Body of pancreas (tissue), 4 donors: ENCODE measurements at regions not wholly inside any gene's neighbourhood (a gene's known extent, or its start where the extent isn't known, plus 50 kb on each side); places are given as distances from the start of the nearest gene placed in this dataset.

ENCODE experiments used
- ATAC-seq: fragments of 150-250 bp; one replicate; pipeline ENCODE4 v1.9.1; 2016
- DNase-seq, 4 donors: peaks; one replicate each; pipeline ENCODE4 v3.0.0-alpha.2; 2019
- H3K27ac ChIP-seq, 4 donors: fragments of 200-600 bp; sonication (generic); 1 replicate in 3 of 4; 2 replicates in 1 of 4; pipeline versions ENCODE4 v1.5.1 to v1.6.1; 2016 to 2019; ENCODE audit warnings: mild to moderate bottlenecking in 1 of 4, mixed read lengths in 1 of 4, moderate library complexity in 1 of 4
- H3K27me3 ChIP-seq, 2 donors: fragments of 200-600 bp; sonication (generic); one replicate each; pipeline ENCODE4 v1.6.0; 2016; ENCODE audit warnings: mild to moderate bottlenecking in 1 of 2
- H3K36me3 ChIP-seq, 2 donors: fragments of 200-600 bp; sonication (generic); replicated peaks in 1 of 2; 2 replicates each; pipeline ENCODE4 v1.5.1; 2016; ENCODE audit warnings: low read depth in 2 of 2; ENCODE audit not compliant: insufficient read depth in 1 of 2
- H3K4me1 ChIP-seq: fragments of 200-600 bp; sonication (generic); one replicate; pipeline ENCODE4 v1.6.0; 2016
- H3K4me3 ChIP-seq, 2 donors: fragments of 200-600 bp; sonication (generic); 1 replicate in 1 of 2; 2 replicates in 1 of 2; pipeline ENCODE4 v1.5.1; 2016 to 2019
- H3K9me3 ChIP-seq, 3 donors: fragments of 200-600 bp; sonication (generic); 1 replicate in 2 of 3; 2 replicates in 1 of 3; pipeline ENCODE4 v1.5.1; 2016
- CTCF ChIP-seq, 7 experiments: fragments of 450-650 bp in 4 of 7; fragments of 200-600 bp in 3 of 7; sonication (generic) in 3 of 7; IDR thresholded peaks; one replicate each; pipeline ENCODE4 v1.5.1; 2016 to 2019; ENCODE audit warnings: antibody characterized with exemption in 7 of 7
- POLR2A ChIP-seq, 3 donors: fragments of 450-650 bp; IDR thresholded peaks; one replicate each; pipeline ENCODE4 v1.6.1; 2016; ENCODE audit warnings: antibody characterized with exemption in 3 of 3, mild to moderate bottlenecking in 2 of 3
- WGBS, 2 donors: methylation state at CpG; one replicate each; pipeline ENCODE4 v1.1.5; 2017; 5-methylcytosine and 5-hydroxymethylcytosine counted together
- intact Hi-C: fragments of 100-400 bp; cut with DNase I; formaldehyde crosslinking; loops from one replicate; pipeline ENCODE4 v1.15.1; 2023

GRCh38 chr5:152072091-152072490 is 147.4 kb upstream of the GLRA1 start:
- DNase-seq (no peak), ATAC-seq (no peak)
- Histone ChIP-seq H3K4me3 (no peak overlapping the region), H3K9me3 (no peaks in the 10 kb centered on the region), H3K27ac (no peak overlapping the region), H3K36me3 (no peaks in the 10 kb centered on the region), H3K4me1 (no peaks in the 10 kb centered on the region), H3K27me3 (no peaks in the 10 kb centered on the region)
- intact Hi-C loops = no loop called here
- no peak for TF ChIP-seq POLR2A (IDR thresholded peaks at IDR 0.05)
- TF ChIP-seq CTCF (IDR thresholded peaks at IDR 0.05) = no peak
- WGBS, 2 donors = 13 to 38% methylated on average over 2 of the region's 2 CpGs

DNA sequence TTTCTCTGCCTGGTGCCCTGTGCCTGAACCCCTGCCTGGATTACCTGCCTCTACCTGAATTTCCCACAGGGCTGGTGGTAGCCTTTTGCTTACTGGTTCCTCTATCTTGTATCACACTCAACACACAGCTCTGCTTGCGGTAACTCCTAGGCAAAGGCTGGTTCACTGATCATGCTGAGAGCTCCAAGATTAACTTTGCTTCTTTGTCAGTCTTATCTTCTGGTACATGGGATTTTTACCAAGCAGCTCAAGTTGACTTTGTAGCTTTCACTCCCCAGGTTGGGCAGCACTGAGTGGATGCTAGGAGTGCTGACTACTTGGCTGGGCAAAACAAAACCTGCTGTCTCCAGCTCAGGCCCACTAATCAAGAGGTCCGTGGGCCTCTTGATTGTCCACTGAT is 145.9 kb upstream of the GLRA1 start:
- no peaks in the 10 kb centered on the region for H3K4me1 ChIP-seq
- DNase-seq (no peak), ATAC-seq (no peak)
- H3K36me3 ChIP-seq = no peaks in the 10 kb centered on the region
- H3K4me3 ChIP-seq = no peak overlapping the region
- TF ChIP-seq POLR2A (IDR thresholded peaks at IDR 0.05) (no peak), CTCF (IDR thresholded peaks at IDR 0.05) (no peak)
- no peaks in the 10 kb centered on the region for H3K9me3 ChIP-seq
- no peak overlapping the region for H3K27ac ChIP-seq
- 76 to 79% methylated on average over 2 of the region's 2 CpGs for WGBS, 2 donors
- H3K27me3 ChIP-seq = no peaks in the 10 kb centered on the region
- intact Hi-C loops = no loop called here

- WGBS, 2 donors = 52 to 54% methylated on average over 3 of the region's 3 CpGs
- TF ChIP-seq POLR2A (IDR thresholded peaks at IDR 0.05) = no peak
- no peak for TF ChIP-seq CTCF (IDR thresholded peaks at IDR 0.05)
- DNase-seq (no peak), ATAC-seq (no peak)
- H3K4me1 ChIP-seq = no peaks in the 10 kb centered on the region
- H3K36me3 ChIP-seq = no peaks in the 10 kb centered on the region
- H3K27ac ChIP-seq = no peak overlapping the region
- no peaks in the 10 kb centered on the region for H3K27me3 ChIP-seq
- H3K9me3 ChIP-seq = no peaks in the 10 kb centered on the region
- no peak overlapping the region for H3K4me3 ChIP-seq
- intact Hi-C loops = no loop called here
These were observed 142.1 kb upstream of the GLRA1 start for GRCh38 chr5:152066784-152067183.

GRCh38 chr5:152063004-152063403 is 138.4 kb upstream of the GLRA1 start:
- ATAC-seq = no peak
- intact Hi-C loops = no loop called here
- no peak overlapping the region for H3K27ac ChIP-seq
- H3K4me1 ChIP-seq = no peaks in the 10 kb centered on the region
- no peaks in the 10 kb centered on the region for H3K36me3 ChIP-seq
- H3K27me3 ChIP-seq = no peaks in the 10 kb centered on the region
- no peak for DNase-seq
- no peaks in the 10 kb centered on the region for H3K9me3 ChIP-seq
- TF ChIP-seq POLR2A (IDR thresholded peaks at IDR 0.05) (no peak), CTCF (IDR thresholded peaks at IDR 0.05) (no peak)
- H3K4me3 ChIP-seq = no peak overlapping the region
- 87 to 88% methylated on average over 1 of the region's 1 CpG for WGBS, 2 donors

GRCh38 chr5:152061095-152061494 is 136.4 kb upstream of the GLRA1 start:
- no peak for ATAC-seq
- Histone ChIP-seq H3K9me3 (no peaks in the 10 kb centered on the region), H3K4me3 (no peak overlapping the region), H3K27me3 (no peaks in the 10 kb centered on the region), H3K36me3 (no peaks in the 10 kb centered on the region), H3K27ac (no peak overlapping the region), H3K4me1 (no peaks in the 10 kb centered on the region)
- WGBS, 2 donors = 61 to 91% methylated on average over 2 of the region's 2 CpGs
- intact Hi-C loops = no loop called here
- no peak for DNase-seq
- TF ChIP-seq POLR2A (IDR thresholded peaks at IDR 0.05) (no peak), CTCF (IDR thresholded peaks at IDR 0.05) (no peak)
